NCI-H1417 (cell line): ENCODE measurements at regions not wholly inside any gene's neighbourhood (a gene's known extent, or its start where the extent isn't known, plus 50 kb on each side); places are given as distances from the start of the nearest gene placed in this dataset.
"Not testable (repeated sequence)": the region's sequence is repeated elsewhere in the genome, so short reads cannot be mapped to it uniquely, and the experiment has no call there.

Experiments
- DNase-seq, 3 experiments: peaks; one replicate each; lab custom pipeline; 2025; lab: John Stamatoyannopoulos, UW

- DNase-seq: no peak
Observed at GRCh38 chr2:118611691-118612090, 235.8 kb downstream of the EN1 start.

- no peak for DNase-seq
Observed at GRCh38 chr2:118609138-118609537, 238.3 kb downstream of the EN1 start.

- DNase-seq: no peak
Observed at GRCh38 chr2:118607641-118608040, 239.8 kb downstream of the EN1 start.

GRCh38 chr2:118604811-118605210 lies 242.6 kb downstream of the EN1 start:
- no peak for DNase-seq

GRCh38 chr2:118604371-118604770 lies 243.1 kb downstream of the EN1 start:
- DNase-seq: no peak

- DNase-seq: no peak
Observed at GRCh38 chr2:118599141-118599540, 248.3 kb downstream of the EN1 start.

- no peak for DNase-seq
Observed at GRCh38 chr2:118596620-118597019, 250.8 kb downstream of the EN1 start.

- no peak for DNase-seq
Observed at GRCh38 chr2:118593257-118593656, 254.2 kb downstream of the EN1 start.

GRCh38 chr2:118591223-118591622 lies 256.2 kb downstream of the EN1 start:
- no peak for DNase-seq

- DNase-seq: no peak
Observed at GRCh38 chr2:118589721-118590120, 257.7 kb downstream of the EN1 start.

- DNase-seq: no peak
Observed at GRCh38 chr2:118588850-118589249, 258.6 kb downstream of the EN1 start.

- DNase-seq: no peak
Observed at GRCh38 chr2:118586312-118586711, 261.1 kb downstream of the EN1 start.

GRCh38 chr2:118584877-118585276 lies 262.6 kb downstream of the EN1 start:
- no peak for DNase-seq

GRCh38 chr2:118584062-118584749 lies 263.2 kb downstream of the EN1 start:
- DNase-seq: peak in 1 of 3 experiments; percentile 5

GRCh38 chr2:118582058-118582457 lies 265.4 kb downstream of the EN1 start:
- DNase-seq: no peak

GRCh38 chr2:118580651-118581050 lies 266.8 kb downstream of the EN1 start:
- no peak for DNase-seq

GRCh38 chr2:118580107-118580506 lies 267.3 kb downstream of the EN1 start:
- no peak for DNase-seq

GRCh38 chr2:118577202-118577601 lies 270.2 kb downstream of the EN1 start:
- no peak for DNase-seq

GRCh38 chr2:118576109-118576855 lies 271.2 kb downstream of the EN1 start:
- DNase-seq: no peak

GRCh38 chr2:118572380-118572779 lies 275.1 kb downstream of the EN1 start:
- DNase-seq: not testable (repeated sequence)

GRCh38 chr2:118569876-118570535 lies 277.4 kb downstream of the EN1 start:
- DNase-seq: no peak

GRCh38 chr2:118568700-118569099 lies 278.7 kb downstream of the EN1 start:
- DNase-seq: no peak
